Activated naive CD4-positive, alpha-beta T cell treated with anti-CD3 and anti-CD28 coated beads, Interleukin-2, amount 10 ng/mL, durations not matched to agents 7 days and 5 days (primary cell): ENCODE measurements at regions not wholly inside any gene's neighbourhood (a gene's known extent, or its start where the extent isn't known, plus 50 kb on each side); places are given as distances from the start of the nearest gene placed in this dataset.

ENCODE experiments used
- CTCF ChIA-PET: fragments of 350-600 bp; sonication (Branson Sonifier 250); formaldehyde crosslinking; loops from one replicate; lab custom pipeline; 2021; ENCODE audit warnings: antibody characterized with exemption; lab: Charles Lee
- DNase-seq: peaks from one replicate; pipeline ENCODE4 v3.0.0-alpha.2; 2020
- H3K27ac Mint-ChIP-seq: one replicate; pipeline ENCODE4 v1.8.0; 2021; ENCODE audit warnings: mild to moderate bottlenecking, moderate library complexity, mixed read lengths
- H3K27me3 Mint-ChIP-seq: one replicate; pipeline ENCODE4 v1.8.0; 2021; ENCODE audit warnings: mild to moderate bottlenecking, mixed read lengths
- H3K36me3 Mint-ChIP-seq: one replicate; pipeline ENCODE4 v1.8.0; 2021; ENCODE audit warnings: mixed read lengths
- H3K4me1 Mint-ChIP-seq: one replicate; pipeline ENCODE4 v1.8.0; 2021; ENCODE audit warnings: mixed read lengths
- H3K4me3 Mint-ChIP-seq: one replicate; pipeline ENCODE4 v1.8.0; 2021; ENCODE audit warnings: mild to moderate bottlenecking, moderate library complexity, mixed read lengths
- H3K9me3 Mint-ChIP-seq: one replicate; pipeline ENCODE4 v1.8.0; 2021; ENCODE audit warnings: mixed read lengths

- CTCF ChIA-PET: no interaction called here
- H3K9me3 Mint-ChIP-seq: no peaks in the 10 kb centered on the region
- H3K4me1 Mint-ChIP-seq: no peaks in the 10 kb centered on the region
- no peak overlapping the region for H3K27ac Mint-ChIP-seq
- H3K36me3 Mint-ChIP-seq: no peaks in the 10 kb centered on the region
- no peak overlapping the region for H3K4me3 Mint-ChIP-seq
- H3K27me3 Mint-ChIP-seq: no peaks in the 10 kb centered on the region
- DNase-seq: no peak
These were observed 324.8 kb upstream of the AZI2 start for GRCh38 chr3:28673446-28673845.

GRCh38 chr3:28674212-28674611 is 325.6 kb upstream of the AZI2 start:
- DNase-seq: no peak
- Mint-ChIP-seq H3K9me3 (no peaks in the 10 kb centered on the region), H3K27ac (no peak overlapping the region), H3K4me3 (no peak overlapping the region), H3K27me3 (no peaks in the 10 kb centered on the region), H3K4me1 (no peaks in the 10 kb centered on the region), H3K36me3 (no peaks in the 10 kb centered on the region)
- CTCF ChIA-PET: no interaction called here

- H3K27me3 Mint-ChIP-seq: no peaks in the 10 kb centered on the region
- H3K27ac Mint-ChIP-seq: no peak overlapping the region
- H3K4me1 Mint-ChIP-seq: no peaks in the 10 kb centered on the region
- no peaks in the 10 kb centered on the region for H3K9me3 Mint-ChIP-seq
- no peak overlapping the region for H3K4me3 Mint-ChIP-seq
- CTCF ChIA-PET: interaction anchor here (1.1 kb wide), 1 partner anchor 13 kb away, joined by 3 read pairs; no protein-coding TSS in a partner anchor
- DNase-seq: no peak
- H3K36me3 Mint-ChIP-seq: no peaks in the 10 kb centered on the region
These were observed 329.0 kb upstream of the AZI2 start for GRCh38 chr3:28677581-28677980.

GRCh38 chr3:28678086-28678485 is 329.5 kb upstream of the AZI2 start:
- H3K4me3 Mint-ChIP-seq: no peak overlapping the region
- H3K27ac Mint-ChIP-seq: no peak overlapping the region
- no peaks in the 10 kb centered on the region for H3K27me3 Mint-ChIP-seq
- no peaks in the 10 kb centered on the region for H3K9me3 Mint-ChIP-seq
- DNase-seq: no peak
- CTCF ChIA-PET: interaction anchor here (1.1 kb wide), 1 partner anchor 13 kb away, joined by 3 read pairs; no protein-coding TSS in a partner anchor
- no peaks in the 10 kb centered on the region for H3K36me3 Mint-ChIP-seq
- no peaks in the 10 kb centered on the region for H3K4me1 Mint-ChIP-seq

- Mint-ChIP-seq H3K9me3 (peaks cover 2% of the 10 kb centered on the region), H3K27me3 (no peaks in the 10 kb centered on the region), H3K4me3 (no peak overlapping the region), H3K27ac (no peak overlapping the region), H3K4me1 (no peaks in the 10 kb centered on the region), H3K36me3 (no peaks in the 10 kb centered on the region)
- CTCF ChIA-PET: no interaction called here
- DNase-seq: no peak
These were observed 331.4 kb upstream of the AZI2 start for GRCh38 chr3:28680050-28680449.

- Mint-ChIP-seq H3K27me3 (no peaks in the 10 kb centered on the region), H3K4me1 (no peaks in the 10 kb centered on the region), H3K36me3 (no peaks in the 10 kb centered on the region), H3K4me3 (no peak overlapping the region), H3K9me3 (peaks cover 2% of the 10 kb centered on the region), H3K27ac (no peak overlapping the region)
- CTCF ChIA-PET: no interaction called here
- no peak for DNase-seq
These were observed 333.5 kb upstream of the AZI2 start for GRCh38 chr3:28682121-28682520.

- no peak overlapping the region for H3K27ac Mint-ChIP-seq
- no peaks in the 10 kb centered on the region for H3K4me1 Mint-ChIP-seq
- no peak for DNase-seq
- H3K27me3 Mint-ChIP-seq: no peaks in the 10 kb centered on the region
- peaks cover 2% of the 10 kb centered on the region for H3K9me3 Mint-ChIP-seq
- no peaks in the 10 kb centered on the region for H3K36me3 Mint-ChIP-seq
- CTCF ChIA-PET: no interaction called here
- H3K4me3 Mint-ChIP-seq: no peak overlapping the region
These were observed 341.6 kb upstream of the AZI2 start for GRCh38 chr3:28690176-28690575.

- CTCF ChIA-PET: interaction anchor here (0.5 kb wide), 1 partner anchor 96 kb away, joined by 3 read pairs; no protein-coding TSS in a partner anchor
- no peak for DNase-seq
- Mint-ChIP-seq H3K36me3 (no peaks in the 10 kb centered on the region), H3K4me3 (no peak overlapping the region), H3K4me1 (no peaks in the 10 kb centered on the region), H3K27me3 (no peaks in the 10 kb centered on the region), H3K9me3 (peaks cover 5% of the 10 kb centered on the region), H3K27ac (no peak overlapping the region)
These were observed 350.1 kb upstream of the AZI2 start for GRCh38 chr3:28698706-28699105.

- Mint-ChIP-seq H3K36me3 (no peaks in the 10 kb centered on the region), H3K9me3 (peaks cover 5% of the 10 kb centered on the region), H3K27me3 (no peaks in the 10 kb centered on the region), H3K4me1 (no peaks in the 10 kb centered on the region), H3K27ac (no peak overlapping the region), H3K4me3 (no peak overlapping the region)
- no peak for DNase-seq
- CTCF ChIA-PET: interaction anchor here (0.5 kb wide), 1 partner anchor 95 kb away, joined by 3 read pairs; no protein-coding TSS in a partner anchor
These were observed 350.7 kb upstream of the AZI2 start for GRCh38 chr3:28699283-28699682.

GRCh38 chr3:28700728-28701127 is 352.1 kb upstream of the AZI2 start:
- Mint-ChIP-seq H3K9me3 (peaks cover 5% of the 10 kb centered on the region), H3K36me3 (no peaks in the 10 kb centered on the region), H3K27ac (no peak overlapping the region), H3K4me3 (no peak overlapping the region), H3K4me1 (no peaks in the 10 kb centered on the region), H3K27me3 (no peaks in the 10 kb centered on the region)
- no peak for DNase-seq
- CTCF ChIA-PET: no interaction called here

- no peaks in the 10 kb centered on the region for H3K36me3 Mint-ChIP-seq
- no peak overlapping the region for H3K4me3 Mint-ChIP-seq
- peaks cover 5% of the 10 kb centered on the region for H3K9me3 Mint-ChIP-seq
- CTCF ChIA-PET: no interaction called here
- DNase-seq: no peak
- H3K27me3 Mint-ChIP-seq: no peaks in the 10 kb centered on the region
- H3K4me1 Mint-ChIP-seq: no peaks in the 10 kb centered on the region
- H3K27ac Mint-ChIP-seq: no peak overlapping the region
These were observed 355.2 kb upstream of the AZI2 start for GRCh38 chr3:28703843-28704242.

- Mint-ChIP-seq H3K36me3 (no peaks in the 10 kb centered on the region), H3K9me3 (no peaks in the 10 kb centered on the region), H3K4me3 (no peak overlapping the region), H3K27me3 (no peaks in the 10 kb centered on the region), H3K4me1 (no peaks in the 10 kb centered on the region), H3K27ac (no peak overlapping the region)
- no peak for DNase-seq
- CTCF ChIA-PET: no interaction called here
These were observed 362.7 kb upstream of the AZI2 start for GRCh38 chr3:28711293-28711692.

GRCh38 chr3:28716939-28717338 is 368.3 kb upstream of the AZI2 start:
- H3K36me3 Mint-ChIP-seq: no peaks in the 10 kb centered on the region
- CTCF ChIA-PET: no interaction called here
- no peak overlapping the region for H3K27ac Mint-ChIP-seq
- H3K4me1 Mint-ChIP-seq: no peaks in the 10 kb centered on the region
- no peaks in the 10 kb centered on the region for H3K27me3 Mint-ChIP-seq
- DNase-seq: no peak
- H3K4me3 Mint-ChIP-seq: no peak overlapping the region
- no peaks in the 10 kb centered on the region for H3K9me3 Mint-ChIP-seq

GRCh38 chr3:28718074-28718849 is 369.6 kb upstream of the AZI2 start:
- Mint-ChIP-seq H3K36me3 (no peaks in the 10 kb centered on the region), H3K4me3 (no peak overlapping the region), H3K27ac (no peak overlapping the region), H3K9me3 (no peaks in the 10 kb centered on the region), H3K27me3 (no peaks in the 10 kb centered on the region), H3K4me1 (no peaks in the 10 kb centered on the region)
- CTCF ChIA-PET: no interaction called here
- no peak for DNase-seq

GRCh38 chr3:28726840-28727239 is 378.2 kb upstream of the AZI2 start:
- CTCF ChIA-PET: no interaction called here
- H3K27me3 Mint-ChIP-seq: no peaks in the 10 kb centered on the region
- H3K9me3 Mint-ChIP-seq: no peaks in the 10 kb centered on the region
- no peak for DNase-seq
- H3K4me3 Mint-ChIP-seq: no peak overlapping the region
- no peaks in the 10 kb centered on the region for H3K36me3 Mint-ChIP-seq
- H3K27ac Mint-ChIP-seq: no peak overlapping the region
- no peaks in the 10 kb centered on the region for H3K4me1 Mint-ChIP-seq
